GM12875 (cell line): ENCODE measurements at regions not wholly inside any gene's neighbourhood (a gene's known extent, or its start where the extent isn't known, plus 50 kb on each side); places are given as distances from the start of the nearest gene placed in this dataset.
A peak's percentile ranks its signal among the peaks of the same experiment; 100 is the strongest.
"Not testable (repeated sequence)": the region's sequence is repeated elsewhere in the genome, so short reads cannot be mapped to it uniquely, and the experiment has no call there.

Source experiments
- H3K4me3 ChIP-seq: one replicate; pipeline ENCODE4 v1.5.1; 2011; ENCODE audit warnings: low read depth, low read length, control low read depth
- TF ChIP-seq, protein P1 (sequence below): IDR thresholded peaks from 2 replicates; pipeline ENCODE4 v1.5.1; 2011; ENCODE audit warnings: low read depth, mild to moderate bottlenecking, control low read depth, inconsistent platforms, low read length, moderate library complexity, borderline replicate concordance; ENCODE audit not compliant: insufficient read depth

DNA sequence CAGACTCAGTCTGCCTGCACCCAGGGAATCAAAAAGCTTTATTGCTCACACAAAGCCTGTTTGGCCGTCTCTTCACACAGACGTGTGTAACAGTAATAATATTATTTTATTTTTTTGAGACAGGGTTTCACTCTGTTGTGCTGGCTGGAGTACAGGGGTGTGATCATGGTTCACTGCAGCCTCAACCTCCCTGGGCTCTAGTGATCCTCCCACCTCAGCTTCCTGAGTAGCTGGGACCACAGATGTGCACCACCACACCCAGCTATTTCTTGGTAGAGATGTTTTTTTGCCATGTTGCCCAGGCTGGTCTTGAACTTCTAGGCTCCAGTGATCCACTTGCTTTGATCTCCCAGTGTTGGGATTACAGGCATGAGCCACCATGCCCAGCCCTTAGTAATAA lies 88.4 kb upstream of the DCD start:
- TF ChIP-seq, protein P1, sequence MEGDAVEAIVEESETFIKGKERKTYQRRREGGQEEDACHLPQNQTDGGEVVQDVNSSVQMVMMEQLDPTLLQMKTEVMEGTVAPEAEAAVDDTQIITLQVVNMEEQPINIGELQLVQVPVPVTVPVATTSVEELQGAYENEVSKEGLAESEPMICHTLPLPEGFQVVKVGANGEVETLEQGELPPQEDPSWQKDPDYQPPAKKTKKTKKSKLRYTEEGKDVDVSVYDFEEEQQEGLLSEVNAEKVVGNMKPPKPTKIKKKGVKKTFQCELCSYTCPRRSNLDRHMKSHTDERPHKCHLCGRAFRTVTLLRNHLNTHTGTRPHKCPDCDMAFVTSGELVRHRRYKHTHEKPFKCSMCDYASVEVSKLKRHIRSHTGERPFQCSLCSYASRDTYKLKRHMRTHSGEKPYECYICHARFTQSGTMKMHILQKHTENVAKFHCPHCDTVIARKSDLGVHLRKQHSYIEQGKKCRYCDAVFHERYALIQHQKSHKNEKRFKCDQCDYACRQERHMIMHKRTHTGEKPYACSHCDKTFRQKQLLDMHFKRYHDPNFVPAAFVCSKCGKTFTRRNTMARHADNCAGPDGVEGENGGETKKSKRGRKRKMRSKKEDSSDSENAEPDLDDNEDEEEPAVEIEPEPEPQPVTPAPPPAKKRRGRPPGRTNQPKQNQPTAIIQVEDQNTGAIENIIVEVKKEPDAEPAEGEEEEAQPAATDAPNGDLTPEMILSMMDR, result no peak
- H3K4me3 ChIP-seq, result no peak overlapping the region

DNA sequence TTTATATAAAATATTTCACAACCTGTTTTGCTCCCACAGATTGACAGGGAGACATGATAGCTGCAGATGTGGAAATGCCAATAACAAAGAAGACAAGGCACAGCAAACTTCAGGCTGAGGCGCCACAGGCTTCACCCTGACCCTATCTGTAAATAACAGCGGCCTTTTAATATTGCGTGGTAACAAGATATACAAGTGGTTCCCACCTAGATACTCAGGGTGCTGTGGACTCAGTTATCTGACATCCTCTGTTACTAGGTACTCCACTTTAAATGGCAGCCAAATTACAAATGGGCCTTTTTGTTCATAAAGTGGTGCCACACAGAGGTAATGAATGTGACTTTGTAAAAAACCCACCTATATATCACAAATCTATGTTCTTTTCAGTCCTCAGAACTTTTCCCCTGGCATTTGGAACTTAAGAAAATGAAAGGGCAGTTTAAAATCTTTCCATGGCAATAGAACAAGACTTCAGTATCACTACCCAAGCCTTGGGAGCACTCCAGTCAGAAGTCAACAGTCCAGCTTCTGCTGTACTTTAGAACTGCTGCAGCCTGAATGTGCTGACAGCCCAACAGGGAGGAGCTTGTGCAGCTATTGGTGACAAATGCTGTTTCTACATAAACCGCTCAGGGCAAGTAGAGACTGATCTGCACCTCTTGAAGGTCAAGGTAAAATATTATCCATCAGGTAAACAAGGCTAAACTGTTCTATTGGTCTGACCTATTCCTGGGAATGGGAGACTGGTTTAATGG lies 86.2 kb upstream of the DCD start:
- H3K4me3 ChIP-seq, result no peak overlapping the region
- TF ChIP-seq, protein P1, result no peak

DNA sequence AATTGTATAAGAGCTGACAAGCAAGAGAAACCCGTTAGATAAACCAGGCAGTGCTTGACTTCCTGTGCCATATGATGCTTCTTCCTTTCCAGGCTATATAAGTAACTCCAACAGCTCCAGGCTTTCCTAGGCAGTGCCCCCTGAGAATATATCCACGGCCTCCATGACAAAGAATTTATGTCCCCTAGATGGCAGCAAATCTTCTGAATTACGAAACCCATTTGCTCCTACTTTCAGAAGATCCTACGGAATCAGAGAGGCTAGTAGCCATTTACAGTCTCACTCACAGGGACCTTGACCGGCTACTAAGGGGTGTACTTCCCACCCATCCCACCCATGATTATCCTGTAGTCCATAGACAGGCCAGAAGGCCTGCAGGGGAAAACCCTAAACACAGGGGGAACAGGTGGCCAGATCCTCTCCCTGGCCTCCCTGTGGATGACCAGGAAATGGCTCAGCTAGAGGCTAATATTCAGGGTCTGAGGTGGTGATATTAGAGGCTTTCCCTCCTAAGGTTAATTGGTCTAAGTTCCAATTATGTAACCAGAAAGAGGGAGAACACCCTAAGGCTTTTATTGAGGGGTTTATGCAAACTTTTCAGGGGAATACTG lies 77.2 kb upstream of the DCD start:
- TF ChIP-seq, protein P1, result no peak
- no peak overlapping the region for H3K4me3 ChIP-seq

DNA sequence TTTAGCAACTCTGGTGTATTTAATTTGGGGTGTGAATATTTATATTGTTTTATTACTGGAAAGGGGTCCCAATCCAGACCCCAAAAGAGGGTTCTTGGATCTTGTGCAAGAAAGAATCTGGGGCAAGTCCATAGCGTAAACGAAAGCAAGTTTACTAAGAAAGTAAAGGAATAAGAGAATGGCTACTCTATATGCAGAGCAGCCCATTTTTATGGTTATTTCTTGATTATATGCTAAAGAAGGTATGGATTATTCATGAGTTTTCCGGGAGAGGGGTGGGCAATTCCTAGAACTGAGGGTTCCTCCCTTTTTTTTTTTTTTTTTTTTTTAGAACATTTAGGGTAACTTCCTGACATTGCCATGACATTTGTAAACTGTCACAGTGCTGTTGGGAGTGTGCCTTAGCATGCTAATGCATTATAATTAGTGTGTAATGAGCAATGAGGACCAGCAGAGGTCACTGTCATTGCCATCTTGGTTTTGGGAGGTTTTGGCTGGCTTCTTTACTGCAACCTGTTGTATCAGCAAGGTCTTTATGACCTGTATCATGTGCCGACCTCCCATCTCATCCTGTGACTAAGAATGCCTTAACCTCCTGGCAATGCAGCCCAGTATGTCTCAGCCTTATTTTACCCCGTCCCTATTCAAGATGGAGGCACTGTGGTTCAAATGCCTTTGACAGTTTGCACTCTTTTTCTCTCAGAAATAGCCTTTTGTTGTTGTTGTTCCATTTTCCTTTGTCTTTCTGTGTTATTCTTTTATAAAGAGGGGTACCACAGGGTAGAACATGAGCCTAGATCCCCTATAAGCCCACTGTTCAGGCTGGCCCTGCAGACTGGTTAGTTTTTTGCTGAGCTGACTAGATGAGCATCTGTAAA lies 75.5 kb upstream of the DCD start:
- TF ChIP-seq, protein P1, result peak; percentile 68; the same call in 1 of the 2 replicates
- no peak overlapping the region for H3K4me3 ChIP-seq

DNA sequence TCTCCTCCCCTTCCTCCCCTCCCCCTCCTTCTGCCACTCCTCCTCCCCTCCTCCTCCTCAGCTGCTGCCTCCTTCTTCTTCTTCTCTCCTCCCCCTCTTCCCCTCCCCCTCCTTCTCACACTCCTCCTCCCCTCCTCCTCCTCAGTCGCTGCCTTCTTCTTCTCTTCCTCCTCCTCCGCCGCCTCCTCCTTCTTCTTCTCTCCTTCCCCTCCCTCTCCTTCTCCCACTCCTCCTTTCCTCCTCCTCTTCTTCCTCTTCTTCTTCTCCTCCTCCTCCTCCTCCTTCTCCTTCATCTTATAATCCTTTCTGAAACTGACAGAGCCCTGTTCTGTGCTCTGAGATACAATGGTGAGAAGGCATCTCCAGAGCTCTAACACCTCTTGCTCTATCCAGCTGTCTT lies 73.1 kb upstream of the DCD start:
- no peak overlapping the region for H3K4me3 ChIP-seq
- TF ChIP-seq, protein P1, result no peak

DNA sequence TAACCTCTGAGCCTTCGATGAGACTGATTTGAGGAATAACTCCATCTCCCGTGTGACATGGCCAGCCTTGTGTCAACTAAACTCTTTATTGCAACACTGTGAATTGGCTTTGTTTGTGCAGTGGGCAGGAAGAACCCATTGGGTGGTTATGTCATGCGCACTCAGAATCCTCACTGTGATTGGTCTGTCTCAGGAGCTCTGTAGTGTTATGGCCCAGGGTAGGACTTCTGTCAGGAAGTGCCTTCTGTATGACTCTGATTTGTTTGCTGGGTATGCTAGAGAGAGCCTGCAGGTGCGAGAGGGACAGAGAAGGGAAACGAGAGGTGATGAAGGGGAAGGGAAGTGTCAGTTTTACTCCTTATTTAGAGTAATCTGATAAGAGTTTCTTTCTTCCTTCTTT lies 71.5 kb upstream of the DCD start:
- TF ChIP-seq, protein P1, result no peak
- no peak overlapping the region for H3K4me3 ChIP-seq

DNA sequence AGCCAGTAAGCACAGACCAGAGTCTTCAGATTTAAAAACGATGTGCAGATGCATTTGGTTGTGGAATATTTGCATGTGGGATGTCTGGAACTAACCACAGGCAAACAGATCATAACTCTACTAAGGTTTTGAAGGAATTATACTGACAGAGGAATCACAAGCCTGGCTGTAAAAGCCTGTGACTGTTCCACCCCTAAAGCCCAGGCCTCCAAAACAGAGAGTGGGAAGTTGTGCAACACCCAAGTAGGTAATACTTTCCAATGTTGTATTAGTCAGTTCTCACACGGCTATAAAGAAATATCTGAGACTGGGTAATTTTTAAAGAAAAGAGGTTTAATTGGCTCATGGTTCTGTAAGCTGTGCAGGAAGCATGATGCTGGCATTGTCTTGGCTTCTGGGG lies 68.1 kb upstream of the DCD start:
- TF ChIP-seq, protein P1, result no peak

DNA sequence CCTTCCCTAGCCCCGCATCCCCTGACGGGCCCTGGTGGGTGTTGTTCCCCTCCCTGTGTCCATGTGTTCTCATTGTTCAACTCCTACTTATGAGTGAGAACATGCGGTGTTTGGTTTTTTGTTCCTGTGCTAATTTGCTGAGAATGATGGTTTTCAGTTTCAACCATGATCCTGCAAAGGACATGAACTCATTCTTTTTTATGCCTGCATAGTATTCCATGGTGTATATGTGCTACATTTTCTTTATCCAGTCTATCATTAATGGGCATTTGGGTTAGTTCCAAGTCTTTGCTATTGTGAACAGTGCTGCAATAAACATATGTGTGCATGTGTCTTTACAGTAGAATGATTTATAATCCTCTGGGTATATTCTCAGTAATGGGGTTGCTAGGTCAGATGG lies 65.7 kb upstream of the DCD start:
- not testable (repeated sequence) for H3K4me3 ChIP-seq

More for the DNA sequence above, 68.1 kb upstream of the DCD start:
- no peak overlapping the region for H3K4me3 ChIP-seq
